ENCODE measurements at regions not wholly inside any gene's neighbourhood (a gene's known extent, or its start where the extent isn't known, plus 50 kb on each side); places are given as distances from the start of the nearest gene placed in this dataset.

GRCh38 chr22:27692243-27692642 is 109.3 kb downstream of the MN1 start:
- H3K4me1 ChIP-seq (ENCODE audit: control insufficient read depth, insufficient read depth, low read length, poor library complexity, severe bottlenecking) = no peaks in the 10 kb centered on the region
- H3K27ac ChIP-seq (ENCODE audit: low read depth, low read length, severe bottlenecking) = no peak overlapping the region
- 81 to 93% methylated on average over 3 of the region's 4 CpGs for WGBS, 2 experiments (ENCODE audit: insufficient coverage in 2 of 2)
- H3K9me3 ChIP-seq (ENCODE audit: control insufficient read depth, low read length) = peaks cover 17% of the 10 kb centered on the region
- H3K4me3 ChIP-seq (ENCODE audit: extremely low read depth, insufficient read depth, low read length, poor library complexity, severe bottlenecking) = no peak overlapping the region
- no peaks in the 10 kb centered on the region for H3K36me3 ChIP-seq (ENCODE audit: control insufficient read depth, insufficient read depth, low read length)

GRCh38 chr22:27695925-27696324 is 105.6 kb downstream of the MN1 start:
- peaks cover 13% of the 10 kb centered on the region for H3K9me3 ChIP-seq (ENCODE audit: control insufficient read depth, low read length)
- H3K4me3 ChIP-seq (ENCODE audit: extremely low read depth, insufficient read depth, low read length, poor library complexity, severe bottlenecking) = no peak overlapping the region
- no peaks in the 10 kb centered on the region for H3K4me1 ChIP-seq (ENCODE audit: control insufficient read depth, insufficient read depth, low read length, poor library complexity, severe bottlenecking)
- 83 to 93% methylated on average over 1 to 3 of the region's 3 CpGs for WGBS, 2 experiments (ENCODE audit: insufficient coverage in 2 of 2)
- H3K27ac ChIP-seq (ENCODE audit: low read depth, low read length, severe bottlenecking) = no peak overlapping the region
- no peaks in the 10 kb centered on the region for H3K36me3 ChIP-seq (ENCODE audit: control insufficient read depth, insufficient read depth, low read length)

GRCh38 chr22:27697888-27698287 is 103.7 kb downstream of the MN1 start:
- H3K27ac ChIP-seq (ENCODE audit: low read depth, low read length, severe bottlenecking) = no peak overlapping the region
- H3K36me3 ChIP-seq (ENCODE audit: control insufficient read depth, insufficient read depth, low read length) = no peaks in the 10 kb centered on the region
- no peak overlapping the region for H3K4me3 ChIP-seq (ENCODE audit: extremely low read depth, insufficient read depth, low read length, poor library complexity, severe bottlenecking)
- H3K9me3 ChIP-seq (ENCODE audit: control insufficient read depth, low read length) = peaks cover 13% of the 10 kb centered on the region
- H3K4me1 ChIP-seq (ENCODE audit: control insufficient read depth, insufficient read depth, low read length, poor library complexity, severe bottlenecking) = no peaks in the 10 kb centered on the region
- 78 to 79% methylated on average over 6 to 8 of the region's 8 CpGs for WGBS, 2 experiments (ENCODE audit: insufficient coverage in 2 of 2)
